OCI-LY3 (cell line): ENCODE measurements at regions not wholly inside any gene's neighbourhood (a gene's known extent, or its start where the extent isn't known, plus 50 kb on each side); places are given as distances from the start of the nearest gene placed in this dataset.

Source experiments
- EZH2phosphoT487 ChIP-seq: fragments of 200-600 bp; shearing (Covaris generic); IDR thresholded peaks from 2 replicates; pipeline ENCODE4 v1.6.1; 2018; ENCODE audit warnings: antibody characterized with exemption, mixed run types, low read depth
- TF ChIP-seq, protein P1 (sequence below): fragments of 200-600, 300-600 bp; sonication (generic); IDR thresholded peaks from 2 replicates; pipeline ENCODE4 v1.5.1; 2014; ENCODE audit warnings: antibody characterized with exemption, low read length, low read depth

DNA sequence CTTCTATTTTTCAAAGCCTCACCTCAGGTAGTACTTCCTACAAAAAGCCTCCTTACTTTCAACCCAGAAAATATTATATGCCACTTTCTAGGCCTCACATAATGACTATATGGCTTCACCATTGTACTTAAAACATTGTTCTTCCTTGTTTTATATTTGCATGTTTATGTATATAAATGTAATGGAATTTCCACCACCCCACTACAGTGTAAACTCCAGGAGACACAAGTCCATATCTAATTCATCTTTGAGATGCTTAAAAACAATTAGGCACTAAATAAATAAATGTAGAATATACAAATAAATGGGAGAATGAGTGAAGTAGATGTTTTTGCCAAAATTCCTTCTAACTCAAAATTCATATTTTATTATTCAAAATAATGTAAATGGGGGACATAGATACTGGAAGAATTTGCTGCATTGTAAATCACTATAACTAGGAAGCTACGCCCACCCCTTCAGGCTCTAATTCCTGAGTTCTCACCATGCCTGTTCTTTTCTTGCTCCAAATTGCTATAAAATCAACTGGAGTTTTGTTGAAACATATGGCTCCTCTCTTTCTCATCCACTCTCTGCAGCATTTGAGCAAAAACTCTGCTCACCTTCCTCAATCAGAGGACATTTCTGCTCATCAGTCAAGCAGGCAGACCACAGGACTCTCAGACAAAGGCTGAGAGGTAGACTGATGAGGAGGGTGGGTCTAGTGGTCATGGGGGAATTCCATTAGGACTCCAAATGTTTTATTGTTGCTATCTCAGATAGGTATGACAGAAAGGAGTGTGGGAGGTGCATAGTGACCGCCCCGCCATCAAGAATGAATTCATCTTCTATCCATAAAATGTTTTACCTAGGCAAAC lies 243.0 kb downstream of the HNMT start:
- TF ChIP-seq, protein P1, sequence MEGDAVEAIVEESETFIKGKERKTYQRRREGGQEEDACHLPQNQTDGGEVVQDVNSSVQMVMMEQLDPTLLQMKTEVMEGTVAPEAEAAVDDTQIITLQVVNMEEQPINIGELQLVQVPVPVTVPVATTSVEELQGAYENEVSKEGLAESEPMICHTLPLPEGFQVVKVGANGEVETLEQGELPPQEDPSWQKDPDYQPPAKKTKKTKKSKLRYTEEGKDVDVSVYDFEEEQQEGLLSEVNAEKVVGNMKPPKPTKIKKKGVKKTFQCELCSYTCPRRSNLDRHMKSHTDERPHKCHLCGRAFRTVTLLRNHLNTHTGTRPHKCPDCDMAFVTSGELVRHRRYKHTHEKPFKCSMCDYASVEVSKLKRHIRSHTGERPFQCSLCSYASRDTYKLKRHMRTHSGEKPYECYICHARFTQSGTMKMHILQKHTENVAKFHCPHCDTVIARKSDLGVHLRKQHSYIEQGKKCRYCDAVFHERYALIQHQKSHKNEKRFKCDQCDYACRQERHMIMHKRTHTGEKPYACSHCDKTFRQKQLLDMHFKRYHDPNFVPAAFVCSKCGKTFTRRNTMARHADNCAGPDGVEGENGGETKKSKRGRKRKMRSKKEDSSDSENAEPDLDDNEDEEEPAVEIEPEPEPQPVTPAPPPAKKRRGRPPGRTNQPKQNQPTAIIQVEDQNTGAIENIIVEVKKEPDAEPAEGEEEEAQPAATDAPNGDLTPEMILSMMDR, result no peak
- no peak for TF ChIP-seq EZH2phosphoT487
